Activated CD4-positive, alpha-beta T cell treated with anti-CD3 and anti-CD28 coated beads, Interleukin-2, amount 10 ng/mL, durations not matched to agents 7 days and 5 days (primary cell): ENCODE measurements at regions not wholly inside any gene's neighbourhood (a gene's known extent, or its start where the extent isn't known, plus 50 kb on each side); places are given as distances from the start of the nearest gene placed in this dataset.

ENCODE experiments used
- CTCF ChIA-PET: fragments of 350-600 bp; sonication (Branson Sonifier 250); formaldehyde crosslinking; loops from one replicate; lab custom pipeline; 2021; ENCODE audit warnings: antibody characterized with exemption; lab: Charles Lee
- POLR2A ChIA-PET: fragments of 350-600 bp; sonication (Branson Sonifier 250); formaldehyde crosslinking; loops from one replicate; lab custom pipeline; 2021; ENCODE audit warnings: antibody characterized with exemption; lab: Charles Lee
- DNase-seq: peaks from one replicate; pipeline ENCODE4 v3.0.0-alpha.2; 2020
- H3K27ac Mint-ChIP-seq: one replicate; pipeline ENCODE4 v1.8.0; 2021; ENCODE audit warnings: mild to moderate bottlenecking, moderate library complexity, mixed read lengths
- H3K27me3 Mint-ChIP-seq: one replicate; pipeline ENCODE4 v1.8.0; 2021; ENCODE audit warnings: mixed read lengths
- H3K36me3 Mint-ChIP-seq: one replicate; pipeline ENCODE4 v1.8.0; 2021; ENCODE audit warnings: low read depth, mixed read lengths
- H3K4me1 Mint-ChIP-seq: one replicate; pipeline ENCODE4 v1.8.0; 2021; ENCODE audit warnings: mixed read lengths
- H3K4me3 Mint-ChIP-seq: one replicate; pipeline ENCODE4 v1.8.0; 2021; ENCODE audit warnings: mild to moderate bottlenecking, moderate library complexity, mixed read lengths
- H3K9me3 Mint-ChIP-seq: one replicate; pipeline ENCODE4 v1.8.0; 2021; ENCODE audit warnings: mixed read lengths

GRCh38 chrY:8202837-8203236 is 1134.4 kb upstream of the TSPY4 start:
- CTCF ChIA-PET, result no interaction called here
- H3K4me3 Mint-ChIP-seq, result no peak overlapping the region
- no peaks in the 10 kb centered on the region for H3K4me1 Mint-ChIP-seq
- no peak overlapping the region for H3K27ac Mint-ChIP-seq
- POLR2A ChIA-PET, result no interaction called here
- no peaks in the 10 kb centered on the region for H3K27me3 Mint-ChIP-seq
- DNase-seq, result no peak
- no peaks in the 10 kb centered on the region for H3K9me3 Mint-ChIP-seq
- H3K36me3 Mint-ChIP-seq, result no peaks in the 10 kb centered on the region

GRCh38 chrY:8241144-8241543 is 1096.1 kb upstream of the TSPY4 start:
- ChIA-PET CTCF (no interaction called here), POLR2A (no interaction called here)
- no peaks in the 10 kb centered on the region for H3K27me3 Mint-ChIP-seq
- no peak overlapping the region for H3K4me3 Mint-ChIP-seq
- no peaks in the 10 kb centered on the region for H3K36me3 Mint-ChIP-seq
- H3K9me3 Mint-ChIP-seq, result no peaks in the 10 kb centered on the region
- H3K4me1 Mint-ChIP-seq, result no peaks in the 10 kb centered on the region
- no peak overlapping the region for H3K27ac Mint-ChIP-seq
- DNase-seq, result no peak

- POLR2A ChIA-PET, result no interaction called here
- DNase-seq, result no peak
- H3K4me3 Mint-ChIP-seq, result no peak overlapping the region
- H3K9me3 Mint-ChIP-seq, result no peaks in the 10 kb centered on the region
- no peaks in the 10 kb centered on the region for H3K36me3 Mint-ChIP-seq
- H3K27me3 Mint-ChIP-seq, result no peaks in the 10 kb centered on the region
- H3K27ac Mint-ChIP-seq, result no peak overlapping the region
- H3K4me1 Mint-ChIP-seq, result no peaks in the 10 kb centered on the region
- CTCF ChIA-PET, result no interaction called here
Measured at GRCh38 chrY:8273807-8274206, 1063.5 kb upstream of the TSPY4 start.

- no peaks in the 10 kb centered on the region for H3K9me3 Mint-ChIP-seq
- no peak overlapping the region for H3K4me3 Mint-ChIP-seq
- no peaks in the 10 kb centered on the region for H3K4me1 Mint-ChIP-seq
- H3K27me3 Mint-ChIP-seq, result no peaks in the 10 kb centered on the region
- no peak overlapping the region for H3K27ac Mint-ChIP-seq
- DNase-seq, result no peak
- POLR2A ChIA-PET, result no interaction called here
- CTCF ChIA-PET, result no interaction called here
- H3K36me3 Mint-ChIP-seq, result no peaks in the 10 kb centered on the region
Measured at GRCh38 chrY:8305021-8305420, 1032.2 kb upstream of the TSPY4 start.

GRCh38 chrY:8324113-8324512 is 1013.2 kb upstream of the TSPY4 start:
- no peaks in the 10 kb centered on the region for H3K9me3 Mint-ChIP-seq
- no peak for DNase-seq
- POLR2A ChIA-PET, result no interaction called here
- H3K27ac Mint-ChIP-seq, result no peak overlapping the region
- no peaks in the 10 kb centered on the region for H3K36me3 Mint-ChIP-seq
- CTCF ChIA-PET, result no interaction called here
- H3K4me3 Mint-ChIP-seq, result no peak overlapping the region
- no peaks in the 10 kb centered on the region for H3K27me3 Mint-ChIP-seq
- H3K4me1 Mint-ChIP-seq, result no peaks in the 10 kb centered on the region

GRCh38 chrY:8326944-8327343 is 1010.3 kb upstream of the TSPY4 start:
- no peaks in the 10 kb centered on the region for H3K36me3 Mint-ChIP-seq
- DNase-seq, result no peak
- H3K9me3 Mint-ChIP-seq, result no peaks in the 10 kb centered on the region
- no peak overlapping the region for H3K4me3 Mint-ChIP-seq
- H3K27ac Mint-ChIP-seq, result no peak overlapping the region
- ChIA-PET CTCF (no interaction called here), POLR2A (interaction anchor here (0.6 kb wide), 1 partner anchor 1054 kb away, joined by 3 read pairs; no protein-coding TSS in a partner anchor)
- no peaks in the 10 kb centered on the region for H3K4me1 Mint-ChIP-seq
- H3K27me3 Mint-ChIP-seq, result no peaks in the 10 kb centered on the region

GRCh38 chrY:8327708-8328354 is 1009.4 kb upstream of the TSPY4 start:
- no peaks in the 10 kb centered on the region for H3K4me1 Mint-ChIP-seq
- H3K4me3 Mint-ChIP-seq, result no peak overlapping the region
- no peaks in the 10 kb centered on the region for H3K27me3 Mint-ChIP-seq
- POLR2A ChIA-PET, result no interaction called here
- CTCF ChIA-PET, result no interaction called here
- H3K9me3 Mint-ChIP-seq, result no peaks in the 10 kb centered on the region
- H3K36me3 Mint-ChIP-seq, result no peaks in the 10 kb centered on the region
- no peak for DNase-seq
- H3K27ac Mint-ChIP-seq, result peak overlapping the region; percentile 33

- Mint-ChIP-seq H3K4me3 (no peak overlapping the region), H3K27me3 (no peaks in the 10 kb centered on the region), H3K36me3 (no peaks in the 10 kb centered on the region), H3K9me3 (no peaks in the 10 kb centered on the region), H3K27ac (no peak overlapping the region), H3K4me1 (no peaks in the 10 kb centered on the region)
- POLR2A ChIA-PET, result no interaction called here
- CTCF ChIA-PET, result no interaction called here
- DNase-seq, result no peak
Measured at GRCh38 chrY:8329431-8329830, 1007.8 kb upstream of the TSPY4 start.

- Mint-ChIP-seq H3K9me3 (no peaks in the 10 kb centered on the region), H3K4me3 (no peak overlapping the region), H3K36me3 (no peaks in the 10 kb centered on the region), H3K27ac (no peak overlapping the region), H3K4me1 (no peaks in the 10 kb centered on the region), H3K27me3 (no peaks in the 10 kb centered on the region)
- POLR2A ChIA-PET, result no interaction called here
- no peak for DNase-seq
- CTCF ChIA-PET, result no interaction called here
Measured at GRCh38 chrY:8329929-8330328, 1007.3 kb upstream of the TSPY4 start.

GRCh38 chrY:8333328-8333727 is 1003.9 kb upstream of the TSPY4 start:
- H3K4me3 Mint-ChIP-seq, result no peak overlapping the region
- no peaks in the 10 kb centered on the region for H3K27me3 Mint-ChIP-seq
- H3K36me3 Mint-ChIP-seq, result no peaks in the 10 kb centered on the region
- H3K9me3 Mint-ChIP-seq, result no peaks in the 10 kb centered on the region
- ChIA-PET CTCF (no interaction called here), POLR2A (no interaction called here)
- H3K27ac Mint-ChIP-seq, result no peak overlapping the region
- no peak for DNase-seq
- H3K4me1 Mint-ChIP-seq, result no peaks in the 10 kb centered on the region

- Mint-ChIP-seq H3K36me3 (no peaks in the 10 kb centered on the region), H3K4me3 (no peak overlapping the region), H3K9me3 (no peaks in the 10 kb centered on the region), H3K27ac (no peak overlapping the region), H3K4me1 (no peaks in the 10 kb centered on the region), H3K27me3 (no peaks in the 10 kb centered on the region)
- DNase-seq, result no peak
- POLR2A ChIA-PET, result no interaction called here
- CTCF ChIA-PET, result no interaction called here
Measured at GRCh38 chrY:8335299-8335835, 1001.9 kb upstream of the TSPY4 start.

GRCh38 chrY:8336112-8336774 is 1001.0 kb upstream of the TSPY4 start:
- no peak overlapping the region for H3K27ac Mint-ChIP-seq

GRCh38 chrY:8341000-8341399 is 996.3 kb upstream of the TSPY4 start:
- DNase-seq, result no peak
- no peaks in the 10 kb centered on the region for H3K9me3 Mint-ChIP-seq
- H3K27ac Mint-ChIP-seq, result no peak overlapping the region
- ChIA-PET POLR2A (no interaction called here), CTCF (no interaction called here)
- no peaks in the 10 kb centered on the region for H3K36me3 Mint-ChIP-seq
- no peaks in the 10 kb centered on the region for H3K4me1 Mint-ChIP-seq
- H3K4me3 Mint-ChIP-seq, result no peak overlapping the region
- no peaks in the 10 kb centered on the region for H3K27me3 Mint-ChIP-seq

More at GRCh38 chrY:8336112-8336774, 1001.0 kb upstream of the TSPY4 start:
- Mint-ChIP-seq H3K9me3 (no peaks in the 10 kb centered on the region), H3K27me3 (no peaks in the 10 kb centered on the region), H3K4me3 (no peak overlapping the region), H3K4me1 (no peaks in the 10 kb centered on the region), H3K36me3 (no peaks in the 10 kb centered on the region)
- no peak for DNase-seq
- ChIA-PET CTCF (no interaction called here), POLR2A (no interaction called here)

GRCh38 chrY:8342173-8342572 is 995.1 kb upstream of the TSPY4 start:
- Mint-ChIP-seq H3K27me3 (no peaks in the 10 kb centered on the region), H3K9me3 (no peaks in the 10 kb centered on the region), H3K36me3 (no peaks in the 10 kb centered on the region), H3K27ac (no peak overlapping the region), H3K4me1 (no peaks in the 10 kb centered on the region), H3K4me3 (no peak overlapping the region)
- CTCF ChIA-PET, result no interaction called here
- DNase-seq, result no peak
- POLR2A ChIA-PET, result no interaction called here
